C4-2B (cell line): ENCODE measurements at regions not wholly inside any gene's neighbourhood (a gene's known extent, or its start where the extent isn't known, plus 50 kb on each side); places are given as distances from the start of the nearest gene placed in this dataset.

ENCODE experiments used
- CTCF ChIP-seq: fragments of 450-650 bp; conservative IDR thresholded peaks from 2 replicates; pipeline ENCODE4 v1.5.1; 2017; ENCODE audit warnings: mild to moderate bottlenecking
- ZFX ChIP-seq: fragments of 450-650 bp; IDR thresholded peaks from 2 replicates; pipeline ENCODE4 v1.6.1; 2017

GRCh38 chr14:32003585-32003984 lies 73.5 kb upstream of the ARHGAP5 start:
- TF ChIP-seq CTCF = no peak
- no peak for TF ChIP-seq ZFX
